Natural killer cell (primary cell): ENCODE measurements at regions not wholly inside any gene's neighbourhood (a gene's known extent, or its start where the extent isn't known, plus 50 kb on each side); places are given as distances from the start of the nearest gene placed in this dataset.

Experiments used
- ATAC-seq, 3 donors: fragments of 150-1000 bp in 2 of 3; fragments of 200-7000 bp in 1 of 3; cut with Tn5 transposase; 1 replicate in 1 of 3; 2 replicates in 2 of 3; pipeline ENCODE4 v1.10.0; 2021; ENCODE audit warnings: mild to moderate bottlenecking in 2 of 3, moderate library complexity in 2 of 3
- DNase-seq, 2 donors: peaks; one replicate each; pipeline versions ENCODE4 v3.0.0 to v3.0.0-alpha.2; 2013 to 2021; ENCODE audit warnings: mixed read lengths in 1 of 2
- H3K27ac ChIP-seq: one replicate; pipeline ENCODE4 v1.5.1; 2013; ENCODE audit warnings: mild to moderate bottlenecking, low read length
- H3K27me3 ChIP-seq: one replicate; pipeline ENCODE4 v1.6.1; 2013; ENCODE audit warnings: low read length; ENCODE audit not compliant: control insufficient read depth, insufficient read depth
- H3K36me3 ChIP-seq: one replicate; pipeline ENCODE4 v1.6.1; 2013; ENCODE audit warnings: low read length; ENCODE audit not compliant: control insufficient read depth, insufficient read depth
- H3K4me1 ChIP-seq: one replicate; pipeline ENCODE4 v1.6.1; 2013; ENCODE audit warnings: low read length; ENCODE audit not compliant: control insufficient read depth, insufficient read depth
- H3K4me3 ChIP-seq: one replicate; pipeline ENCODE4 v1.5.1; 2013; ENCODE audit warnings: low read length
- H3K9me3 ChIP-seq: one replicate; pipeline ENCODE4 v1.6.1; 2013; ENCODE audit warnings: low read length; ENCODE audit not compliant: control insufficient read depth, insufficient read depth
- H3K27ac Mint-ChIP-seq, 2 donors: one replicate each; pipeline ENCODE4 v1.8.0; 2022; ENCODE audit warnings: mild to moderate bottlenecking in 2 of 2, mixed read lengths in 2 of 2, moderate library complexity in 1 of 2
- H3K27me3 Mint-ChIP-seq, 2 donors: one replicate each; pipeline ENCODE4 v1.8.0; 2022; ENCODE audit warnings: low read depth in 2 of 2, mixed read lengths in 2 of 2
- H3K36me3 Mint-ChIP-seq: one replicate; pipeline ENCODE4 v1.8.0; 2022; ENCODE audit warnings: mixed read lengths
- H3K4me1 Mint-ChIP-seq, 2 donors: one replicate each; pipeline ENCODE4 v1.8.0; 2022; ENCODE audit warnings: mixed read lengths in 2 of 2
- H3K4me3 Mint-ChIP-seq: one replicate; pipeline ENCODE4 v1.8.0; 2022; ENCODE audit warnings: mild to moderate bottlenecking, moderate library complexity, mixed read lengths
- H3K9me3 Mint-ChIP-seq, 2 donors: one replicate each; pipeline ENCODE4 v1.8.0; 2022; ENCODE audit warnings: mixed read lengths in 2 of 2
- CTCF ChIP-seq: fragments of 200-600 bp; IDR thresholded peaks from one replicate; pipeline ENCODE4 v1.8.0; 2022; ENCODE audit warnings: antibody characterized with exemption
- WGBS: methylation state at CpG from one replicate; pipeline ENCODE4 v1.1.7; 2013; ENCODE audit warnings: missing lambda C conversion rate; ENCODE audit not compliant: insufficient coverage; 5-methylcytosine and 5-hydroxymethylcytosine counted together
- intact Hi-C: fragments of 100-400 bp; cut with micrococcal nuclease; formaldehyde crosslinking; loops from one replicate; pipeline ENCODE4 v1.14.2; 2022

- Histone ChIP-seq H3K27me3 (no peaks in the 10 kb centered on the region), H3K27ac (no peak overlapping the region), H3K4me1 (no peaks in the 10 kb centered on the region), H3K36me3 (no peaks in the 10 kb centered on the region), H3K4me3 (no peak overlapping the region), H3K9me3 (no peaks in the 10 kb centered on the region)
- TF ChIP-seq CTCF = no peak
- Mint-ChIP-seq H3K27ac (no peak overlapping the region), H3K27me3 (no peaks in the 10 kb centered on the region), H3K4me1 (no peaks in the 10 kb centered on the region), H3K4me3 (no peak overlapping the region), H3K36me3 (no peaks in the 10 kb centered on the region), H3K9me3 (peaks cover 0 to 2% of the 10 kb centered on the region in 2 donors)
- 100% methylated on average over 2 of the region's 4 CpGs for WGBS
- intact Hi-C loops = no loop called here
- ATAC-seq (no peak), DNase-seq (no peak)
These were observed 426.1 kb upstream of the TNP1 start for GRCh38 chr2:217285926-217286325.

- no peaks in the 10 kb centered on the region for H3K9me3 ChIP-seq
- peaks cover 0 to 2% of the 10 kb centered on the region in 2 donors for H3K9me3 Mint-ChIP-seq
- no peak for TF ChIP-seq CTCF
- no peaks in the 10 kb centered on the region for H3K27me3 ChIP-seq
- no peaks in the 10 kb centered on the region for H3K36me3 Mint-ChIP-seq
- H3K27ac Mint-ChIP-seq = no peak overlapping the region
- no peak for ATAC-seq
- peaks cover 0 to 2% of the 10 kb centered on the region in 2 donors for H3K27me3 Mint-ChIP-seq
- H3K4me3 Mint-ChIP-seq = no peak overlapping the region
- no peak overlapping the region for H3K27ac ChIP-seq
- intact Hi-C loops = no loop called here
- DNase-seq = no peak
- H3K4me1 ChIP-seq = no peaks in the 10 kb centered on the region
- whole genome bisulfite sequencing = 87% methylated on average over 6 of the region's 6 CpGs
- no peak overlapping the region for H3K4me3 ChIP-seq
- no peaks in the 10 kb centered on the region for H3K36me3 ChIP-seq
- no peaks in the 10 kb centered on the region for H3K4me1 Mint-ChIP-seq
These were observed 423.6 kb upstream of the TNP1 start for GRCh38 chr2:217283460-217283859.

- Histone ChIP-seq H3K36me3 (no peaks in the 10 kb centered on the region), H3K9me3 (no peaks in the 10 kb centered on the region), H3K4me1 (no peaks in the 10 kb centered on the region), H3K27me3 (no peaks in the 10 kb centered on the region), H3K4me3 (no peak overlapping the region), H3K27ac (no peak overlapping the region)
- Mint-ChIP-seq H3K27me3 (peaks cover 2 to 10% of the 10 kb centered on the region in 2 donors), H3K4me3 (no peak overlapping the region), H3K27ac (no peak overlapping the region), H3K4me1 (no peaks in the 10 kb centered on the region), H3K36me3 (no peaks in the 10 kb centered on the region), H3K9me3 (peaks cover 0 to 2% of the 10 kb centered on the region in 2 donors)
- 83% methylated on average over 2 of the region's 2 CpGs for WGBS
- ATAC-seq = no peak
- no peak for DNase-seq
- intact Hi-C loops = no loop called here
- TF ChIP-seq CTCF = no peak
These were observed 422.7 kb upstream of the TNP1 start for GRCh38 chr2:217282531-217282930.

- DNase-seq = no peak
- ATAC-seq = no peak
- no peaks in the 10 kb centered on the region for H3K36me3 ChIP-seq
- Mint-ChIP-seq H3K36me3 (no peaks in the 10 kb centered on the region), H3K9me3 (no peaks in the 10 kb centered on the region), H3K27me3 (peaks cover 2 to 15% of the 10 kb centered on the region in 2 donors), H3K4me3 (no peak overlapping the region), H3K4me1 (no peaks in the 10 kb centered on the region), H3K27ac (no peak overlapping the region)
- TF ChIP-seq CTCF = no peak
- intact Hi-C loops = no loop called here
- H3K27me3 ChIP-seq = no peaks in the 10 kb centered on the region
- no peaks in the 10 kb centered on the region for H3K9me3 ChIP-seq
- H3K27ac ChIP-seq = no peak overlapping the region
- no peak overlapping the region for H3K4me3 ChIP-seq
- no peaks in the 10 kb centered on the region for H3K4me1 ChIP-seq
These were observed 419.7 kb upstream of the TNP1 start for GRCh38 chr2:217279556-217279955.
